Mesenteric fat pad (tissue), 1 donor: ENCODE measurements at regions not wholly inside any gene's neighbourhood (a gene's known extent, or its start where the extent isn't known, plus 50 kb on each side); places are given as distances from the start of the nearest gene placed in this dataset.

Experiments
- DNase-seq: peaks from one replicate; pipeline ENCODE4 v3.0.0-alpha.2; 2020; ENCODE audit warnings: low spot score
- donor health status: DM: yes; HTN: yes; CAD: no.

- peak; percentile 77 for DNase-seq
Observed at GRCh38 chr22:49423125-49423650, 404.5 kb downstream of the BRD1 start.

GRCh38 chr22:49422701-49423100 is 405.0 kb downstream of the BRD1 start:
- peak; percentile 41 for DNase-seq

GRCh38 chr22:49420651-49421050 is 407.0 kb downstream of the BRD1 start:
- DNase-seq = peak; percentile 28

DNA sequence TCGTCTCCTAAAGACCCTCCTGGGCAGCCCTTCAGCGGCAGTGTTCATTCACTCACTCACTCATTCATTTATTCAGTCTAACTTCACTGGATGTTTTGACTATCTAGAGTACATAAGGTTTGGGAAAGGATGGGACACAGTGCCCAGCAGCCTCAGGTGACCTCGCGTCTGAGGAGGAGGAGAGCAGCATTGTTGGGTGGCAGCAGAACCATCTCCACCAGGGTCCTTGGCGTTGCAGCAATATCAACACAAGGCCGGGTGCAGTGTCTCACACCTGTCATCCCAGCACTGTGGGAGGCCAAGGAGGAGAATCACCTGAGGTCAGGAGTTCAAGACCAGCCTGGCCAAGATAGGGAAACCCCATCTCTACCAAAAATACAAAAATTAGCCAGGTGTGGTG is 408.0 kb downstream of the BRD1 start:
- peak; percentile 43 for DNase-seq

DNA sequence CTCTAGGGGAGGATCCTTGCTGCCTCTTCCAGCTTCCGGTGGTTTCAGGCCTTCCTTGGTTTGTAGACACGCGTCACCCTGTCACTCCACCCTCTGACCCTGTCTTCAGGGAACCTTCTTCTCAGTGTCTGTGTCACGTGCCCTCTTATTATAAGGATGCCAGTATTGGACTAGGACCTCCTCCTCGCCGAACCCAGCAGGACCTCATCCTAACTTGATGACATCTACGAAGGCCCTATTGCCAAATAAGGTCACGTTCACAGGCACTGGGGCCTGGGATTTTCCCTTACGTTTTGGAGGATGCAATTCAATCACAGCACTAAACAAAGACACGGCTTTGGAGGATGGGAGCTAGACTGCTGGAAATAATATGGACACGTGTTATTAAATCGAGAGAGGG is 408.7 kb downstream of the BRD1 start:
- DNase-seq = peak; percentile 51

GRCh38 chr22:49418341-49418894 is 409.3 kb downstream of the BRD1 start:
- DNase-seq = peak; percentile 84

DNA sequence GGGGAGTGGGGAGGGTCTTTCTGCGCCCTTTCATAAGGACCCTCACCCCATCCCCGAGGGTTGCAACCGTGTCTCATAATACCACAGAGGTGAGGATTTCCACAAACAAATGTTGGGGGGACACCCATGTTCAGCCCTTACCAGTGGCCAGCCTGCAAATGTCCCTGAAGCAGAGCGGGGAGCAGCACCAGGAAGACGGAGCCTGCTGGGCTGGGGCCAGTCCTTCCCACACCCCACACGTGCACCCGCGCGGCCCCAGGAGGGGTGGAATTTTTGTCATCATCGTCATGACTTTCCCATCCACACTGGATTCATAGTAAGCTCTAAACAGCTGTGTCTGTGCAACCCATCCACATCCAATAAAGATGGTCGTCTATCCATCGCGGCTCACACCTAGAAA is 409.8 kb downstream of the BRD1 start:
- peak; percentile 39 for DNase-seq

DNA sequence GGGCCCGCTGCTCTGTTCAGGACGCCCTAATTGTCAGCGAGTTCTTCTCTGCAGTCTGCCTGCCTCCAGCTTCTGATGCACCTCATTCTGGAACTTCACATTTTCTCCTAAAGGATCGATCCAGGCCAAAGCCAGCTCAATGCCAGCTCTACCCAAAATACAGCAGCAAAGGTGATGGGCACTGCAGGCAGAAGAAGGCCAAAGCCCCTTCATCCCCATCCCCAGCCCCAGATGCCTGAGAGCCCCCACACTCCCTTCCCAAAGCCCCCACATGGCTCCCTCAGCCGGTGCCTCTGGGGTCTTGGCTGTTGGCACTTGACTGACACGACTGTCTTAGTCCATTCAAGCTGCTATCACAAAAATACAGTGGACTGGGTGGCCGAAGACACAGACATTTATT is 410.3 kb downstream of the BRD1 start:
- peak; percentile 33 for DNase-seq

DNA sequence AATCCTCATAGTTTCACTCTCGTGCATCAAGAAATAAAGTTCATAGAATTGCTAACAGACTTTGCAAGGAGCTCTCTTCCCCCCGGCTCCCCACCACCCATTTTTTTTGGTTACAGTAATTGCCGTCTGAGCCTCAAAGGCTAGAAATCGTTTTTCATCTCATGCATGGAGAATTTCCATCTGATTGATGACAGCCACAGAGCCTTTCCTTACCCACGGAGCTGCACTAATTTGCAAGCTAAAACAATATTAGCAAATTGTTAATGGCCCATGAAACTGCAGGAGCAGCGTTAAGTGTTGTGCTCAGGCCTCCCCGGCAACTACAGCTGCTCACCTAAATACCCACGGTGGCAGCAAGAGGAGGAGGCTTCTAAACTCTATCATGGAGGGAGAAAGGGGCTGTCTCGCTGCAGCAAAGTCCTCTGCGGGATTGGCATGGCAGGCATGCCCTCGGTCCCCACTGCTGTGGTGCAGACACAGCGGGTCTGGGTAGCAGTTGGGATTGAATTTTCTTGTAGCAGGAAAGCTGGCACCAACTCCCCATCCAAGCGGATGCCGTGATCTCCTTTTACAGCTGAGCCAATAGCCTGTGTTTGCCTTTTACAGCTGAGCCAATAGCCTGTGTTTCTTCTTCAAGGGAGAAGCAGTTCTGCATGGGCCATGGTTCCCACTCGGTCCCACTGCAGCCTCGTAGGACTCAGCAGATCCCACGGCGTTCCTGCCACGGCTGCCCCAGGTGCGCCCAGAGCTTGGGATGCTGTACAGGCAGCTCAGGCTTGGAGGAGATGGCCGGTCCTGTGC is 412.3 kb downstream of the BRD1 start:
- DNase-seq = peak; percentile 62

DNA sequence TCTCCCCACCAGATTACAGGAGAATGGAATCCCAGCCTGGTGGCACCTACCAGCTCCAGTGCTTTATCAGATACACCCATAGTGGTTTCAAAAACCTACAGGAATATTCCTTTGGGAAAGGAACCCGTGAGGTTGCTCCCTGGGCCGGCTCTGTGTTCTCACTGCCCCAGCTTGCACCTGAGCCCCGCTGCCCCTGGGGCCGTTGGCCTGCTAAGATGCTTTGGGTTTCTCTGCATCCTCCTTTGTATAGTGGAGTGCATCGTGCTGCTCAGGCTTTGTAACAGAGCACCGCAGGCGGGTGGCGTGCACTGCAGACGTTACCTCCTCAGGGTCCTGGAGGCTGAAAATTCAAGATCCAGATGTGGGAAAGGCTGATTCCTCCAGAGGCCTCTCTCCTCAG is 414.1 kb downstream of the BRD1 start:
- peak; percentile 74 for DNase-seq

- DNase-seq = peak; percentile 28
Observed at GRCh38 chr22:49413146-49413545, 414.5 kb downstream of the BRD1 start.

DNA sequence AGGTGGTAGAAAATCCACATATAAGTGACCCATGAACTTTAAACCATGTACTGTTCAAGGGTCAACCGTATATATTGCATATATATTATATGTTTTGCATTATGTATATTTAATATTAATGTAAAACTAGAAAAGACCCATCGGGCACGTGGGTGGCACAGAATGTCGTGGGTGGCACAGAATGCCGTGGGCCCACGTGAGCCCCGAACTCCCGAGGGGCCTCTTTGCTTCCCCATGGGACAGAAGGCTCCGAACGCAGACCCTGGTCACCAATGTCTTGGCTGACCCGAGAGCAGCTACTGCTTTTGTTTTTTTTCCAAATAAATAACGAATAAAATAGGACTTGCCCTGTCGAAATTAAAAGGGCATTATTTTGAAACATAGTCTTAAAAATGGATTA is 415.4 kb downstream of the BRD1 start:
- DNase-seq = peak; percentile 39

- peak; percentile 53 for DNase-seq
Observed at GRCh38 chr22:49411236-49411635, 416.4 kb downstream of the BRD1 start.

GRCh38 chr22:49408102-49408836 is 419.4 kb downstream of the BRD1 start:
- DNase-seq = peak; percentile 20

- DNase-seq = peak; percentile 79
Observed at GRCh38 chr22:49406879-49407587, 420.6 kb downstream of the BRD1 start.

DNA sequence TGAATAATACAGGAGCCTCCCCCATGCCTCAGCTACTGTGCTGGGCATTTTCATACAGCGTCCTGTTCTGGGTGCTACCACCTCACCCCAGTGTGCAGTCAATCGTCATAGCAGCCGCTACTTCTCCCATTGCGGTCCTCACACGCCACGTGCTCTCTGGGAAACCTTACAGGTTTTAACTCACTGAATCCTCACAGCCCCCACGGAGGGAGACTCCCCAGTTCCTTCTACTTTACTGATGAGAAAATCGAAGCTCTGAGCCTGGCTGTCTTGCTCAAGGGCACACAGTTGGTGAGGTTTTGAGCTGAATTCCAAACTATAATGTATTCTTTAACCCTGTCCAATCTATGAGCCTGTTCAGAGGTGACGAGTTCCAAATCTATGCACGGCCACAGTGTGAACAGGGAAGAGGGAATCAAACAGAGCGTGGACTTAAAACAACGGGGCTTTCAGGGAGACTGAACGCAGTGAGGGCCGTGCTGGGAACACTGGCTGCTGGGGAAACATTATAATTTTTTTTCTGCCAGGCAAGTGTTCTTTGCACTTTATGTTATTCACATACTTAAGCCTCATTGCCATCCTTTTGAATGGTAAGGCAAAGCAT is 421.5 kb downstream of the BRD1 start:
- peak; percentile 69 for DNase-seq

- DNase-seq = peak; percentile 53
Observed at GRCh38 chr22:49405590-49405989, 422.1 kb downstream of the BRD1 start.

- DNase-seq = peak; percentile 67
Observed at GRCh38 chr22:49404576-49405241, 423.0 kb downstream of the BRD1 start.

GRCh38 chr22:49404020-49404419 is 423.7 kb downstream of the BRD1 start:
- DNase-seq = peak; percentile 60

- peak; percentile 71 for DNase-seq
Observed at GRCh38 chr22:49403102-49403501, 424.6 kb downstream of the BRD1 start.
